ENCODE measurements at regions not wholly inside any gene's neighbourhood (a gene's known extent, or its start where the extent isn't known, plus 50 kb on each side); places are given as distances from the start of the nearest gene placed in this dataset.

DNA sequence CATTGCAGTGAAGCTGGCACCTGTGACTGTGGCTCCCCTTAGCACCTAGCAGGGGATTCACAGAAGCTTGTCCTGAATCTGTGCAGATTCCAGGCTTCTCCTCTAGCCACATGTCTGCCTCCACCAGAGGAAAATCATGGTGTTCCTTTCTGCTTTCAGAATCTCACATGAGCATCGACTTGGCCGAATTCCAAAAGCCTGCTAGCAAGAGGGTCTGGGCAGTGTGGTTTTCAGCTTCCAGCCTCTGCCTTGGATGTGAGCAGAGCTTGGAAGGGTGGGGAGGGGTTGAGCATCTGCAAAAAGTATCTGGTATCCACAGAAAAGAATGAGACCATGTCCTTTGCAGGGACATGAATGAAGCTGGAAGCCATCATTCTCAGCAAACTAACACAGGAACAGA is 911.1 kb downstream of the TBC1D22A start:
- H3K36me3 ChIP-seq (ENCODE audit: control insufficient read depth, insufficient read depth, low read length), result no peaks in the 10 kb centered on the region
- H3K4me3 ChIP-seq (ENCODE audit: low read length), result no peak overlapping the region
- H3K27ac ChIP-seq (ENCODE audit: low read depth, low read length), result no peak overlapping the region
- no peak overlapping the region for H3K9ac ChIP-seq (ENCODE audit: low read length)
- H3K4me1 ChIP-seq (ENCODE audit: control insufficient read depth, insufficient read depth, low read length), result no peaks in the 10 kb centered on the region
- H3K27me3 ChIP-seq (ENCODE audit: control insufficient read depth, insufficient read depth, low read length), result no peaks in the 10 kb centered on the region

DNA sequence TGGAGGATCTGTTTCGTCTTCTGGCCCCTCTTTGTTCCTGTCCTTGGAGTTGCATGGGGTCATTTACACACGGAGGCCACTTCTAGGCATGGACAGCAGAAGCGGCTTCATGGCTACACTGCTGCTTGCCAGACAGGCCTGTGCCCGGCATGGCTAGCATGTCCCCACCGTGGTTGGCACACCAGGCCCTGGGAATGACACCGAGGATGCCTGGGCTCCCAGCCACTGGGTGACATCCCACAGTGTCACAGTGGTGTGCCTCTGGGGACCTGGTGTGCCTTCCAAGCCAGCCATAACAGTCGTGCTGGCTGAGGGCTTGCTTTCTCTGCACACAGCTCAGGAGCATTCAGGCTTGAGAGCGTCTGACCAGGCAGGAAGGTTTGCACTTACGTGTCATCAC is 910.1 kb downstream of the TBC1D22A start:
- no peak overlapping the region for H3K4me3 ChIP-seq (ENCODE audit: low read length)
- H3K9ac ChIP-seq (ENCODE audit: low read length), result no peak overlapping the region
- H3K27me3 ChIP-seq (ENCODE audit: control insufficient read depth, insufficient read depth, low read length), result no peaks in the 10 kb centered on the region
- H3K36me3 ChIP-seq (ENCODE audit: control insufficient read depth, insufficient read depth, low read length), result no peaks in the 10 kb centered on the region
- H3K4me1 ChIP-seq (ENCODE audit: control insufficient read depth, insufficient read depth, low read length), result no peaks in the 10 kb centered on the region
- no peak overlapping the region for H3K27ac ChIP-seq (ENCODE audit: low read depth, low read length)

DNA sequence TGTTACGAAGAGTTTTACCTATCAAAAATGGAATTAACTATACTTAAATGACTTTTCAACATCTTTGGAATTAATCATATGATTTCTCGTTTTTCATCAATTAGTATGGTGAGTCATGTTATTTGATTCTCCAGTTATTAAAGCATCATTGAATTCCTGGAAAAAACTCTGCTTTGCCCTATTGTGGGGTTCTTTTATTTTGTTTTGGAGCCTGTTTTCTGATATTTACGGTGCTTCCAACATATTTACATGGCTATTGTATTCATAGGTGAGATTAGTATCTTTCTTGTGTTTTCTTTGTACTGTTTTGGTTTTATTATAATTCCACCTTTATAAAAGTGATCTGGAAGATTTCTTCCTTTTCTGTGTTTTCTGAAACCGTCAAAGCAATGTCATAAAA is 902.7 kb downstream of the TBC1D22A start:
- no peaks in the 10 kb centered on the region for H3K4me1 ChIP-seq (ENCODE audit: control insufficient read depth, insufficient read depth, low read length)
- H3K36me3 ChIP-seq (ENCODE audit: control insufficient read depth, insufficient read depth, low read length), result no peaks in the 10 kb centered on the region
- H3K9ac ChIP-seq (ENCODE audit: low read length), result no peak overlapping the region
- no peak overlapping the region for H3K4me3 ChIP-seq (ENCODE audit: low read length)
- H3K27ac ChIP-seq (ENCODE audit: low read depth, low read length), result no peak overlapping the region
- no peaks in the 10 kb centered on the region for H3K27me3 ChIP-seq (ENCODE audit: control insufficient read depth, insufficient read depth, low read length)

DNA sequence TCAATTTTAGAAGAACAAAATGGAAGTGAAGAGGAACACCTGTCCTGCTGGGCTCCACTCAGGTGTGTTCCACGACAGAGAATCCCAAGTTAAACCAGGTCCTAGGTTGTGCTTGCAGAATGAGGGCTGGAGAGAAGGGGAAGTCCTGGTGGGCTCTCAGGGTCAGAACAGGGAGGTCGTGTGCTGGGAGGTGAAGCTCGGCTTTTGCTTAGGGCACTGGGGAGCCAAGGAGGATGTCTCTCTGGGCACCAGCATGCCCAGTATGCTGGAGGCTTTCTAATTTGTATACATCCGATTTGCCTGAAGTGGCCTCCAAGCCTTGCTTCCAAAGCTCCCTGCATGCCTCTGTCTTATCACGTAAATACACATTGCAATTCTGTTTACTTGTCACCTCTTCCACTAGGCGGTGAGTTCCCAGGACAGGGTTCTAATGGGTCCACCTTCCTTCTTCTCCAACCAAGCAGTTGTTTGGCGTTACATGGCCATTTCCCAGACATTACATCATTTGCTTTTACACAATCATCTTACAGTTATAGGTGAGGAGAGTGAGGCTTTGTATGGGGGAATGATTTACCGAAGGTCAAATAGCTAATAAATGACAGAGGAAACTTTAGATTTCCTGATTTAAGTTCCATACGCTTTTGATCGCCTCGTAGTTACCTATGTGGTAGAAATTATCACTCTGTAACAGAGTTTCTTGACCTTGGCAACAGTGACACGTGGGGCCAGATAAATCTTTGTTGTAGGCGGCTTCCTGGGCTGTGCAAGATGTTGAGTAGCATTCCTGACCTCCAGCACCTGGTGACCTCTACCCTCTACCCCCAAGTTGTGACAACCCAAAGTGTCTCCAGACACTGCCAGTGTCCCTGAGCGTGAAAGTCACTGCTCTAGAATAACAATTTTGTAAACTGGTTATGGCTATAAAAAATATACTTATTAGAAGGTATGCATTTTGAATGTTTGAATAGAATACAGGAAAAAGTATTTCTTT is 901.5 kb downstream of the TBC1D22A start:
- H3K36me3 ChIP-seq (ENCODE audit: control insufficient read depth, insufficient read depth, low read length), result no peaks in the 10 kb centered on the region
- H3K9ac ChIP-seq (ENCODE audit: low read length), result no peak overlapping the region
- H3K27me3 ChIP-seq (ENCODE audit: control insufficient read depth, insufficient read depth, low read length), result no peaks in the 10 kb centered on the region
- H3K27ac ChIP-seq (ENCODE audit: low read depth, low read length), result no peak overlapping the region
- H3K4me3 ChIP-seq (ENCODE audit: low read length), result no peak overlapping the region
- no peaks in the 10 kb centered on the region for H3K4me1 ChIP-seq (ENCODE audit: control insufficient read depth, insufficient read depth, low read length)

DNA sequence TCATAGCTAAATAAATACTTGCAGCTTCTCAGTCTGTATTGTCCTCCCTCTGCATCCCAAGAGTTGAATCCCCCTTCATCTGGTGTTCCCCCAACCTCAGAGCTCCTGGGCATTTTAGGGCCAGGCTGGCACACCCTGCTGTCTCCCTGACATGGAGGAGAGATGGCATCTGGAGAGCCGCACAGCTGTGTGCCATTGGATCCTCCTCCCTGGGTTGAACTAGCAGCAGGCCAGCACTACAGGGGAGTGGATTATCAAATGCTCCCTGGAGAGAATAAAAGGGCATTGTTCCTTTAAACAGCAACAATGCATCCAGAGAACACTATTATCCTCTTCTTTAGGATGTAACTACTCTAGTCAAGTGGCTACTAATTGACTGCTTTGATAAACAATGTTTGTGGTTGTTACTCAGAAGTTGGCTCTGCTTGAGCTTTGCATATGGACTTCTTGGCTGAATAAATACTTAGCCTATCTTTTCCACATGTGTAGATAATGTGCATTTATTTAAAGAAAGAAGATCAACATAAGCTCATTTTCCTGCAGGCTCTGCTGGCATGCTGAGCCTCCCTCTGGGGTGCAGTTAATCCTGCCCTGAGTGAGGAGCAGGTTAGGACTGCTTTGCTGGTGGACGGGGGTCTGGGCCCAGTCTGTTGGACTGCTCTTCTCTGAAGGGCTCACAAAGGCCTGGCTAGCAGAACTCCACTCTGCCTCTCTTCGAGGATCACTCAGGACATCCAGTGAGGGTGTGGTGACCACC is 897.2 kb downstream of the TBC1D22A start:
- Histone ChIP-seq H3K27me3 (ENCODE audit: control insufficient read depth, insufficient read depth, low read length) (no peaks in the 10 kb centered on the region), H3K4me3 (ENCODE audit: low read length) (no peak overlapping the region), H3K27ac (ENCODE audit: low read depth, low read length) (no peak overlapping the region), H3K36me3 (ENCODE audit: control insufficient read depth, insufficient read depth, low read length) (no peaks in the 10 kb centered on the region), H3K4me1 (ENCODE audit: control insufficient read depth, insufficient read depth, low read length) (peaks cover 7% of the 10 kb centered on the region), H3K9ac (ENCODE audit: low read length) (no peak overlapping the region)

DNA sequence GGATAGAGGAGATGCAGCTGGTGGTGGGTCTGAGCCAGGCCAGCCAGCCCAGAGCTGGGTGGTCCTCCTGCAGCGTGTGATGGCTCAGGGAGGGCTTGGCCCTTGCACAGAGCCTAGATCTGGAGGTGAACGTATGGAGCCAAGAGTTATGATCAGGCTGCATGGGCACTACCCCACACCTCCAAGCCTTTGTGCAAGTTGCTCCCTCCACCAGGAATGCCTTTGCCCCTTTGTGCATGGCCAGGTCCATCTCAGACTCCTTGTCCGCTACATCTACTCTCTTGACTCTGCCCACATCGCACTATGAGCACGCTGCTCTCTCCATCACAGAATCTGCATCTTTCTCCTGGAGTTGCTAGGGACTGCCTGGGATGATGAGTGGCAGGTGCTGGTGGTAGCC is 895.7 kb downstream of the TBC1D22A start:
- H3K9ac ChIP-seq (ENCODE audit: low read length), result no peak overlapping the region
- peaks cover 7% of the 10 kb centered on the region for H3K4me1 ChIP-seq (ENCODE audit: control insufficient read depth, insufficient read depth, low read length)
- H3K27me3 ChIP-seq (ENCODE audit: control insufficient read depth, insufficient read depth, low read length), result no peaks in the 10 kb centered on the region
- H3K27ac ChIP-seq (ENCODE audit: low read depth, low read length), result no peak overlapping the region
- H3K36me3 ChIP-seq (ENCODE audit: control insufficient read depth, insufficient read depth, low read length), result no peaks in the 10 kb centered on the region
- no peak overlapping the region for H3K4me3 ChIP-seq (ENCODE audit: low read length)

DNA sequence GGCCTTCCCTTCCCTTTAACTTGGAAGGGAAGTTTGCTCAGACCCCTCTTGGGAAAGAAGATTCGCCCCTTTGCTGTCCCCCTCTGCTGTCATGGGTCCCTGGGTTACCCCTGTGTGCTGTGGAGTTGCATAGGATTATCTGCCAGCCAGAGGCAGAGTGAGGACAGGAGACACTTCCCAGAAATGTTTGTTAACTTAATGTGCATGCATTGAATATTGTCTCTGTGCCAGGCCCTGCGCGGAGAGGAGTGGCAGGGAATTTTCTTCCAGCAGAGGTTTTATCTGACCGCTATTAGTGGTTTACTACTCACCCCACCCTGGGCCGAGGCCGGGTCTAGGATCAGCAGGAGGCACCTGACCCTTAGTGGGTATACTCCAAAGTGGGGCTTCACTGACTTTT is 894.8 kb downstream of the TBC1D22A start:
- no peak overlapping the region for H3K9ac ChIP-seq (ENCODE audit: low read length)
- no peak overlapping the region for H3K4me3 ChIP-seq (ENCODE audit: low read length)
- H3K27me3 ChIP-seq (ENCODE audit: control insufficient read depth, insufficient read depth, low read length), result no peaks in the 10 kb centered on the region
- peaks cover 7% of the 10 kb centered on the region for H3K4me1 ChIP-seq (ENCODE audit: control insufficient read depth, insufficient read depth, low read length)
- no peaks in the 10 kb centered on the region for H3K36me3 ChIP-seq (ENCODE audit: control insufficient read depth, insufficient read depth, low read length)
- no peak overlapping the region for H3K27ac ChIP-seq (ENCODE audit: low read depth, low read length)

DNA sequence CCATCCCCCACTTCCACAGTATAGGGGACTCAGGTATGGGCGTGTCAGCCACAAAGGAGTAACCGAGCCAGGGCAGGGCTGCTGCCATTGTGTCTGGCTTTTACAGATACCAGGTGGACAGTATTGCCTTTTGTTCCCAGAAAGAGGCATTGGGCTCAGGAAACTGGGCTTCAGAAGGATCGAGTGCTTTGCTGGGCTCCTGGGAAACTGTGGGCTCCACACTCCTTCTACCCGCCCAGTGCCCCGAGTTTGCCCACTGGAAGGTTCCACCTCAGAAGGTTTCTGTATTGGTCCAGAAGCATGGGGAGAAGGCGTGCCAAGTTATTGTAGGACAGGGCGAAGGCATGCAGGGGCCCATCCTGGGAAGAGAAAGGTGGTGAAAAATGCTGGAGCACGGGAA is 894.4 kb downstream of the TBC1D22A start:
- peaks cover 7% of the 10 kb centered on the region for H3K4me1 ChIP-seq (ENCODE audit: control insufficient read depth, insufficient read depth, low read length)
- no peak overlapping the region for H3K9ac ChIP-seq (ENCODE audit: low read length)
- H3K27me3 ChIP-seq (ENCODE audit: control insufficient read depth, insufficient read depth, low read length), result no peaks in the 10 kb centered on the region
- no peak overlapping the region for H3K27ac ChIP-seq (ENCODE audit: low read depth, low read length)
- no peak overlapping the region for H3K4me3 ChIP-seq (ENCODE audit: low read length)
- no peaks in the 10 kb centered on the region for H3K36me3 ChIP-seq (ENCODE audit: control insufficient read depth, insufficient read depth, low read length)

DNA sequence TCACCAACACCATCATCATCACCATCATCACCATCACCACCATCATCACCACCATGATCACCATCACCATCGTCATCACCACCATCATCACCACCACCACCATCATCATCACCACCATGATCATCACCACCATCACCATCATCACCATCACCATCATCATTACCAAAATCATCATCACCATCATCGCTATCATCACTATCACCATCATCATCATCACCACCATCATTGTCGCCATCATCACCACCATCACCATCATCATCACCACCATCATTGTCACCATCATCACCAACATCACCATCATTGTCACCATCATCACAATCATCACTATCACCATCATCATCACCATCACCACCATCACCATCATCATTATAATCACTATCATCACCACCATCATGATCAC is 893.5 kb downstream of the TBC1D22A start:
- no peaks in the 10 kb centered on the region for H3K27me3 ChIP-seq (ENCODE audit: control insufficient read depth, insufficient read depth, low read length)
- H3K4me3 ChIP-seq (ENCODE audit: low read length), result no peak overlapping the region
- H3K4me1 ChIP-seq (ENCODE audit: control insufficient read depth, insufficient read depth, low read length), result peaks cover 7% of the 10 kb centered on the region
- no peak overlapping the region for H3K9ac ChIP-seq (ENCODE audit: low read length)
- no peak overlapping the region for H3K27ac ChIP-seq (ENCODE audit: low read depth, low read length)
- H3K36me3 ChIP-seq (ENCODE audit: control insufficient read depth, insufficient read depth, low read length), result no peaks in the 10 kb centered on the region

DNA sequence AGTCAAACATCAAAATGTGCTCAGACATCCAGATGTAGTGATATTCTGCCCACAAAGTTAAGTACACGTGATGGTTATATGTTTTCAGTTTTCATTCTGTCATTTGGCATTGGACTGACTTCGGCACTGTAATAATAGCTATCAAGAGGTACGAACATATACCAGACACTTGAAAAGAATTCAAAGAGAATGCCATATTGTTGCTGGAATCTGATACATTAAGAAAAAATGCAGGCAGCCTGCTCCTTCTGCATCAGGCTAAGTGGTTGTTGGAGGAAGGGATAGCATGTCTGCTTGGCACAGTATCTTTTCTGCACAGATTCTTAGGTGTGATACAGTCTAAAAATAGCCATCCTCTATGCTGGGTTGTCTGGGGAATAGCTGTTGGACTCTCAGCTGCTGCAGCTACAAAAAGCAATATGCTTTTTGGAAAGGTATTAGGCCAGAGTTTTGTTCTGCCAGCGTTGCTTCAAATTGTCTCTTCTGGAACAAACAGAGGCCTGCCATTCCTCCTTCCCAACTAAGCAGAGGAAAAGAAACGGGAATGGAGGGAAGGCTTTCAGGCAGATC is 892.6 kb downstream of the TBC1D22A start:
- Histone ChIP-seq H3K4me1 (ENCODE audit: control insufficient read depth, insufficient read depth, low read length) (peaks cover 7% of the 10 kb centered on the region), H3K27ac (ENCODE audit: low read depth, low read length) (no peak overlapping the region), H3K36me3 (ENCODE audit: control insufficient read depth, insufficient read depth, low read length) (no peaks in the 10 kb centered on the region), H3K4me3 (ENCODE audit: low read length) (no peak overlapping the region), H3K9ac (ENCODE audit: low read length) (no peak overlapping the region), H3K27me3 (ENCODE audit: control insufficient read depth, insufficient read depth, low read length) (no peaks in the 10 kb centered on the region)

DNA sequence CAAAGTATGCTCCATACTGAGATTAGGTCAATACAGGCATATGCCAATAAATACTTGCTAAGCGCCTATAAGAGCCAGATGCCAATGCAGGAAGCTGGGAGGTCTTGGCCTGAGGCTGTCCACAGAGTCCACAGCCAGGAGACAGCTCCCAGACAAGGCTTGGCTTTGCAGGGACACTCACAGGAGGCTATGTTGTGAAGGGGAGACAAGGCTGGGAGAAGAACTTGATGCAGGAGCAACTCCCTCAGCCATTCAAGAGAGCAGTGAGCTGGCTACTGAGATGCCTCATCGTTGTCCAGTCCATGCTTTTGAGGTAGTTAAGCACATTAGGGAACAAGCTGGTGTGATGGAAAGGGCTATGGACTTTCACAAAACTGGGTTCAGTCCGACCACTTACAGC is 891.5 kb downstream of the TBC1D22A start:
- peaks cover 7% of the 10 kb centered on the region for H3K4me1 ChIP-seq (ENCODE audit: control insufficient read depth, insufficient read depth, low read length)
- H3K9ac ChIP-seq (ENCODE audit: low read length), result no peak overlapping the region
- H3K27ac ChIP-seq (ENCODE audit: low read depth, low read length), result no peak overlapping the region
- H3K4me3 ChIP-seq (ENCODE audit: low read length), result no peak overlapping the region
- no peaks in the 10 kb centered on the region for H3K36me3 ChIP-seq (ENCODE audit: control insufficient read depth, insufficient read depth, low read length)
- H3K27me3 ChIP-seq (ENCODE audit: control insufficient read depth, insufficient read depth, low read length), result no peaks in the 10 kb centered on the region

DNA sequence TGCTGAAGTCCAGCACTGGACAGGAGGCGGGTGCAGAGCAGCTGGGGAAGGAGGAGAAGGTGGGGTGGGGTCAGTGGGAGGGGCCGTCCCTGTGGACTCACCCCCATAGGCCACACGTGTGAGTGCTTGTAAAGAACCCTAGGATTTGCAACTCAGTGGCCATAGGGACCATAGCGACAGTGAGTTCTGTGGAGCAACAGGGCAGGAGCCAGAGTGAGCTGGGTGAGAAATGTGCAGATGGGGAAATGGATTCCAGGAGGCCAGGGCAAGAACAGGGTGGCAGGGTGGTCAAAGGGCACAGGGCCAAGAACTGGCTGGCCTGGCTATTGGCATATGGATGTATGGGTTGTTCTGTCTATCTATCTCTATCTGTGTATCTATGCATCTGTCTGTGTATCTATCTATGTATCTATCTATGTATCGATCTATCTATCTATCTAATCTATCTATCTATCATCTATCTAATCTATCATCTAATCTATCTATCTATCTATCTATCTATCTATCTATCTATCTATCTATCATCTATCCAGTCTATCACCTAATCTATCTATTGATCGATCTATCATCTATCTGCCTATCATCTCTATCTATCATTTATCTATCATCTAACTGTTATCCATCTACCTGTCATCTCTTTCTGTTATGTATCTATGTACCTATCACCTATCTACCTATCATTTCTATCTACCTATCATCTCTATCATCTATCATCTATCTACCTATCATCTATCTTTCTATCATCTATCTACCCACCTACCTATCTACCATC is 889.0 kb downstream of the TBC1D22A start:
- Histone ChIP-seq H3K4me1 (ENCODE audit: control insufficient read depth, insufficient read depth, low read length) (peaks cover 7% of the 10 kb centered on the region), H3K27me3 (ENCODE audit: control insufficient read depth, insufficient read depth, low read length) (no peaks in the 10 kb centered on the region), H3K36me3 (ENCODE audit: control insufficient read depth, insufficient read depth, low read length) (no peaks in the 10 kb centered on the region), H3K27ac (ENCODE audit: low read depth, low read length) (no peak overlapping the region), H3K9ac (ENCODE audit: low read length) (no peak overlapping the region), H3K4me3 (ENCODE audit: low read length) (no peak overlapping the region)
